ENCODE measurements at regions not wholly inside any gene's neighbourhood (a gene's known extent, or its start where the extent isn't known, plus 50 kb on each side); places are given as distances from the start of the nearest gene placed in this dataset.

DNA sequence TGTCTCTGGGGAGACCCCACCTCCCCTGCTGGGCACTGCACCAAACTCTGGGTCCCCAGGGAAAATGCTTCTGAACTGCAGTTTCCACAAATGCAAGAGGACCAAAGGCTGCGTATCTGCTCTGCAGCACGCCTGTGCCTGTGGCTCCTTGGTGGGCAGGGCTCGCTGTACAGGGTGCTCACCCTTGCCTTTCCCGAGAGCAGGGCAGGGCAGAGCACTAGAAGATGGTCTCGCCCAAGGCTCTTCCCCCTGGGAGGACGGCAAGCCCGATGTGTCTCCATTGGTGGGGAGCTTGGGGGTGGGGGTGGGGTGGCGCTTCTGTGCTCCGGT lies 175.3 kb upstream of the RTL1 start:
- no peak for TF ChIP-seq EP300 (conservative IDR thresholded peaks at IDR 0.05; ENCODE audit: poor library complexity, severe bottlenecking)
- TF ChIP-seq, protein P1, sequence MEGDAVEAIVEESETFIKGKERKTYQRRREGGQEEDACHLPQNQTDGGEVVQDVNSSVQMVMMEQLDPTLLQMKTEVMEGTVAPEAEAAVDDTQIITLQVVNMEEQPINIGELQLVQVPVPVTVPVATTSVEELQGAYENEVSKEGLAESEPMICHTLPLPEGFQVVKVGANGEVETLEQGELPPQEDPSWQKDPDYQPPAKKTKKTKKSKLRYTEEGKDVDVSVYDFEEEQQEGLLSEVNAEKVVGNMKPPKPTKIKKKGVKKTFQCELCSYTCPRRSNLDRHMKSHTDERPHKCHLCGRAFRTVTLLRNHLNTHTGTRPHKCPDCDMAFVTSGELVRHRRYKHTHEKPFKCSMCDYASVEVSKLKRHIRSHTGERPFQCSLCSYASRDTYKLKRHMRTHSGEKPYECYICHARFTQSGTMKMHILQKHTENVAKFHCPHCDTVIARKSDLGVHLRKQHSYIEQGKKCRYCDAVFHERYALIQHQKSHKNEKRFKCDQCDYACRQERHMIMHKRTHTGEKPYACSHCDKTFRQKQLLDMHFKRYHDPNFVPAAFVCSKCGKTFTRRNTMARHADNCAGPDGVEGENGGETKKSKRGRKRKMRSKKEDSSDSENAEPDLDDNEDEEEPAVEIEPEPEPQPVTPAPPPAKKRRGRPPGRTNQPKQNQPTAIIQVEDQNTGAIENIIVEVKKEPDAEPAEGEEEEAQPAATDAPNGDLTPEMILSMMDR (IDR thresholded peaks at IDR 0.05; ENCODE audit: poor library complexity, severe bottlenecking): no peak
- no peak for TF ChIP-seq TAF1 (IDR thresholded peaks at IDR 0.05; ENCODE audit: low read depth)
- TF ChIP-seq, protein P2, sequence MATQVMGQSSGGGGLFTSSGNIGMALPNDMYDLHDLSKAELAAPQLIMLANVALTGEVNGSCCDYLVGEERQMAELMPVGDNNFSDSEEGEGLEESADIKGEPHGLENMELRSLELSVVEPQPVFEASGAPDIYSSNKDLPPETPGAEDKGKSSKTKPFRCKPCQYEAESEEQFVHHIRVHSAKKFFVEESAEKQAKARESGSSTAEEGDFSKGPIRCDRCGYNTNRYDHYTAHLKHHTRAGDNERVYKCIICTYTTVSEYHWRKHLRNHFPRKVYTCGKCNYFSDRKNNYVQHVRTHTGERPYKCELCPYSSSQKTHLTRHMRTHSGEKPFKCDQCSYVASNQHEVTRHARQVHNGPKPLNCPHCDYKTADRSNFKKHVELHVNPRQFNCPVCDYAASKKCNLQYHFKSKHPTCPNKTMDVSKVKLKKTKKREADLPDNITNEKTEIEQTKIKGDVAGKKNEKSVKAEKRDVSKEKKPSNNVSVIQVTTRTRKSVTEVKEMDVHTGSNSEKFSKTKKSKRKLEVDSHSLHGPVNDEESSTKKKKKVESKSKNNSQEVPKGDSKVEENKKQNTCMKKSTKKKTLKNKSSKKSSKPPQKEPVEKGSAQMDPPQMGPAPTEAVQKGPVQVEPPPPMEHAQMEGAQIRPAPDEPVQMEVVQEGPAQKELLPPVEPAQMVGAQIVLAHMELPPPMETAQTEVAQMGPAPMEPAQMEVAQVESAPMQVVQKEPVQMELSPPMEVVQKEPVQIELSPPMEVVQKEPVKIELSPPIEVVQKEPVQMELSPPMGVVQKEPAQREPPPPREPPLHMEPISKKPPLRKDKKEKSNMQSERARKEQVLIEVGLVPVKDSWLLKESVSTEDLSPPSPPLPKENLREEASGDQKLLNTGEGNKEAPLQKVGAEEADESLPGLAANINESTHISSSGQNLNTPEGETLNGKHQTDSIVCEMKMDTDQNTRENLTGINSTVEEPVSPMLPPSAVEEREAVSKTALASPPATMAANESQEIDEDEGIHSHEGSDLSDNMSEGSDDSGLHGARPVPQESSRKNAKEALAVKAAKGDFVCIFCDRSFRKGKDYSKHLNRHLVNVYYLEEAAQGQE (IDR thresholded peaks at IDR 0.05; ENCODE audit: borderline replicate concordance): no peak
- no peak for TF ChIP-seq EZH2 (IDR thresholded peaks at IDR 0.05; ENCODE audit: borderline replicate concordance, insufficient read depth, low read length, poor library complexity, severe bottlenecking)

Measured in neural cell (in vitro differentiated cells).